BLaER1 treated with 17β-estradiol and CSF1 and Interleukin-3, amounts not matched to agents 10 nM and 100 nM (cell line): ENCODE measurements at regions not wholly inside any gene's neighbourhood (a gene's known extent, or its start where the extent isn't known, plus 50 kb on each side); places are given as distances from the start of the nearest gene placed in this dataset.
"Not testable (repeated sequence)": the region's sequence is repeated elsewhere in the genome, so short reads cannot be mapped to it uniquely, and the experiment has no call there.

Source experiments
- H3K27ac ChIP-seq, 11 experiments: shearing (Covaris generic); formaldehyde crosslinking; 2 replicates each; pipeline ENCODE4 v1.8.1; 2022
- H3K27me3 ChIP-seq, 11 experiments: shearing (Covaris generic); formaldehyde crosslinking; 2 replicates each; pipeline ENCODE4 v1.8.1; 2022
- H3K36me3 ChIP-seq, 11 experiments: shearing (Covaris generic); formaldehyde crosslinking; 2 replicates each; pipeline ENCODE4 v1.8.1; 2022
- H3K4me1 ChIP-seq, 10 experiments: shearing (Covaris generic); formaldehyde crosslinking; 2 replicates each; pipeline ENCODE4 v1.8.1; 2022
- H3K4me2 ChIP-seq, 11 experiments: shearing (Covaris generic); formaldehyde crosslinking; 2 replicates each; pipeline ENCODE4 v1.8.1; 2022
- H3K4me3 ChIP-seq, 10 experiments: shearing (Covaris generic); formaldehyde crosslinking; 2 replicates each; pipeline ENCODE4 v1.8.1; 2022
- H3K9ac ChIP-seq, 11 experiments: shearing (Covaris generic); formaldehyde crosslinking; 2 replicates each; pipeline ENCODE4 v1.8.1; 2022
- H3K9me3 ChIP-seq, 11 experiments: shearing (Covaris generic); formaldehyde crosslinking; replicated peaks in 1 of 11; 2 replicates each; pipeline ENCODE4 v1.8.1; 2022
- H4K20me1 ChIP-seq, 11 experiments: shearing (Covaris generic); formaldehyde crosslinking; 2 replicates each; pipeline ENCODE4 v1.8.1; 2022
- Cebpa-rat ChIP-seq, 11 experiments: shearing (Covaris generic); IDR thresholded peaks; 2 replicates each; pipeline ENCODE4 v1.8.1; 2022

- peak overlapping the region in 1 of 11 experiments; percentile 27; a peak in 2 of 22 replicates for H3K4me2 ChIP-seq
- H3K27me3 ChIP-seq: peaks cover under 1 to 8% (median 5%) of the 10 kb centered on the region in 11 experiments; a peak in 19 of 22 replicates
- no peaks in the 10 kb centered on the region for H3K4me1 ChIP-seq
- H4K20me1 ChIP-seq: no peaks in the 10 kb centered on the region
- no peak for TF ChIP-seq Cebpa-rat (IDR thresholded peaks at IDR 0.05)
- H3K36me3 ChIP-seq: no peaks in the 10 kb centered on the region
- no peak overlapping the region for H3K4me3 ChIP-seq
- peaks cover 0 to 6% (median 0%) of the 10 kb centered on the region in 11 experiments; a peak in 1 of 22 replicates for H3K9me3 ChIP-seq
- no peak overlapping the region for H3K9ac ChIP-seq
- no peak overlapping the region for H3K27ac ChIP-seq
Measured at GRCh38 chr1:38584448-38585355, 274.9 kb downstream of the RRAGC start.

GRCh38 chr1:38583287-38583686, 276.3 kb downstream of the RRAGC start:
- H4K20me1 ChIP-seq, H3K4me1 ChIP-seq, H3K4me2 ChIP-seq, H3K4me3 ChIP-seq, H3K9me3 ChIP-seq, H3K27ac ChIP-seq, H3K9ac ChIP-seq, H3K36me3 ChIP-seq: not testable (repeated sequence)
- peaks cover 15 to 22% (median 20%) of the 10 kb centered on the region in 11 experiments for H3K27me3 ChIP-seq

- TF ChIP-seq Cebpa-rat (IDR thresholded peaks at IDR 0.05): no peak
- H3K27me3 ChIP-seq: peaks cover 28 to 39% (median 35%) of the 10 kb centered on the region in 11 experiments
Measured at GRCh38 chr1:38581396-38581795, 278.2 kb downstream of the RRAGC start.

GRCh38 chr1:38580594-38580993, 279.0 kb downstream of the RRAGC start:
- peaks cover 0 to 4% (median 0%) of the 10 kb centered on the region in 10 experiments; a peak in 1 of 20 replicates for H3K4me1 ChIP-seq
- H4K20me1 ChIP-seq: no peaks in the 10 kb centered on the region
- peaks cover 28 to 42% (median 35%) of the 10 kb centered on the region in 11 experiments for H3K27me3 ChIP-seq
- no peak for TF ChIP-seq Cebpa-rat (IDR thresholded peaks at IDR 0.05)
- no peak overlapping the region for H3K27ac ChIP-seq
- H3K9ac ChIP-seq: no peak overlapping the region
- no peaks in the 10 kb centered on the region for H3K36me3 ChIP-seq
- H3K9me3 ChIP-seq: peaks cover 0 to 6% (median 0%) of the 10 kb centered on the region in 11 experiments; a peak in 1 of 22 replicates
- no peak overlapping the region for H3K4me3 ChIP-seq
- H3K4me2 ChIP-seq: no peak overlapping the region

More at GRCh38 chr1:38581396-38581795, 278.2 kb downstream of the RRAGC start:
- Histone ChIP-seq H3K27ac (no peak overlapping the region), H3K36me3 (no peaks in the 10 kb centered on the region), H3K9ac (no peak overlapping the region), H3K4me3 (no peak overlapping the region), H3K4me1 (peaks cover 0 to 1% (median 0%) of the 10 kb centered on the region in 10 experiments; a peak in 1 of 20 replicates), H4K20me1 (no peaks in the 10 kb centered on the region), H3K9me3 (peaks cover 0 to 6% (median 0%) of the 10 kb centered on the region in 11 experiments; a peak in 1 of 22 replicates), H3K4me2 (no peak overlapping the region)

GRCh38 chr1:38579056-38579455, 280.5 kb downstream of the RRAGC start:
- Histone ChIP-seq H4K20me1 (no peaks in the 10 kb centered on the region), H3K4me3 (no peak overlapping the region), H3K9me3 (peaks cover 0 to 6% (median 0%) of the 10 kb centered on the region in 11 experiments; a peak in 1 of 22 replicates), H3K4me2 (no peak overlapping the region), H3K27me3 (peaks cover 28 to 42% (median 35%) of the 10 kb centered on the region in 11 experiments), H3K9ac (no peak overlapping the region), H3K4me1 (peaks cover 0 to 4% (median 0%) of the 10 kb centered on the region in 10 experiments; a peak in 1 of 20 replicates), H3K27ac (no peak overlapping the region), H3K36me3 (no peaks in the 10 kb centered on the region)
- TF ChIP-seq Cebpa-rat (IDR thresholded peaks at IDR 0.05): no peak

GRCh38 chr1:38578271-38578951, 281.2 kb downstream of the RRAGC start:
- no peak overlapping the region for H3K9ac ChIP-seq
- TF ChIP-seq Cebpa-rat (IDR thresholded peaks at IDR 0.05): no peak
- H4K20me1 ChIP-seq: no peaks in the 10 kb centered on the region
- H3K4me2 ChIP-seq: no peak overlapping the region
- H3K36me3 ChIP-seq: no peaks in the 10 kb centered on the region
- H3K4me3 ChIP-seq: no peak overlapping the region
- peaks cover 0 to 4% (median 0%) of the 10 kb centered on the region in 11 experiments; a peak in 1 of 22 replicates for H3K9me3 ChIP-seq
- H3K27ac ChIP-seq: no peak overlapping the region
- peaks cover 0 to 4% (median 0%) of the 10 kb centered on the region in 10 experiments; a peak in 1 of 20 replicates for H3K4me1 ChIP-seq
- H3K27me3 ChIP-seq: peaks cover 28 to 42% (median 35%) of the 10 kb centered on the region in 11 experiments

GRCh38 chr1:38577937-38578270, 281.7 kb downstream of the RRAGC start:
- no peak for TF ChIP-seq Cebpa-rat (IDR thresholded peaks at IDR 0.05)
- Histone ChIP-seq H3K4me3 (no peak overlapping the region), H3K36me3 (no peaks in the 10 kb centered on the region), H3K9ac (no peak overlapping the region), H4K20me1 (no peaks in the 10 kb centered on the region), H3K4me2 (no peak overlapping the region), H3K4me1 (peaks cover 0 to 4% (median 0%) of the 10 kb centered on the region in 10 experiments; a peak in 1 of 20 replicates), H3K27ac (no peak overlapping the region), H3K27me3 (peaks cover 28 to 42% (median 35%) of the 10 kb centered on the region in 11 experiments), H3K9me3 (no peaks in the 10 kb centered on the region)

- Histone ChIP-seq H3K4me3 (no peak overlapping the region), H4K20me1 (no peaks in the 10 kb centered on the region), H3K27me3 (peaks cover 28 to 42% (median 35%) of the 10 kb centered on the region in 11 experiments), H3K4me2 (no peak overlapping the region), H3K36me3 (no peaks in the 10 kb centered on the region), H3K9me3 (no peaks in the 10 kb centered on the region), H3K27ac (no peak overlapping the region), H3K9ac (no peak overlapping the region), H3K4me1 (peaks cover 0 to 4% (median 0%) of the 10 kb centered on the region in 10 experiments; a peak in 1 of 20 replicates)
- no peak for TF ChIP-seq Cebpa-rat (IDR thresholded peaks at IDR 0.05)
Measured at GRCh38 chr1:38577385-38577784, 282.2 kb downstream of the RRAGC start.

- peaks cover 0 to 4% (median 0%) of the 10 kb centered on the region in 10 experiments; a peak in 1 of 20 replicates for H3K4me1 ChIP-seq
- H3K9me3 ChIP-seq: no peaks in the 10 kb centered on the region
- peaks cover 28 to 42% (median 35%) of the 10 kb centered on the region in 11 experiments for H3K27me3 ChIP-seq
- no peaks in the 10 kb centered on the region for H3K36me3 ChIP-seq
- no peak for TF ChIP-seq Cebpa-rat (IDR thresholded peaks at IDR 0.05)
- no peak overlapping the region for H3K27ac ChIP-seq
- no peaks in the 10 kb centered on the region for H4K20me1 ChIP-seq
- H3K4me2 ChIP-seq: no peak overlapping the region; a peak in 1 of 22 replicates
- no peak overlapping the region for H3K9ac ChIP-seq
- H3K4me3 ChIP-seq: no peak overlapping the region
Measured at GRCh38 chr1:38576241-38576640, 283.3 kb downstream of the RRAGC start.
